Stimulated activated CD4-positive, alpha-beta T cell treated with anti-CD3 and anti-CD28 coated beads, Interleukin-2, amount 100 ng/mL, for 4 hours (primary cell): ENCODE measurements at regions not wholly inside any gene's neighbourhood (a gene's known extent, or its start where the extent isn't known, plus 50 kb on each side); places are given as distances from the start of the nearest gene placed in this dataset.
"Not testable (repeated sequence)": the region's sequence is repeated elsewhere in the genome, so short reads cannot be mapped to it uniquely, and the experiment has no call there.

Experiments
- DNase-seq: peaks from one replicate; pipeline ENCODE4 v3.0.0-alpha.2; 2020; ENCODE audit warnings: low read depth

GRCh38 chr3:137820366-137820765, 56.3 kb downstream of the SOX14 start:
- DNase-seq, result no peak

- no peak for DNase-seq
Observed at GRCh38 chr3:137835096-137835495, 71.0 kb downstream of the SOX14 start.

- DNase-seq, result no peak
Observed at GRCh38 chr3:137845194-137845593, 81.1 kb downstream of the SOX14 start.

GRCh38 chr3:137845666-137846065, 81.6 kb downstream of the SOX14 start:
- DNase-seq, result no peak

- DNase-seq, result no peak
Observed at GRCh38 chr3:137852391-137852830, 88.3 kb downstream of the SOX14 start.

- DNase-seq, result no peak
Observed at GRCh38 chr3:137854533-137855261, 90.6 kb downstream of the SOX14 start.

- DNase-seq, result no peak
Observed at GRCh38 chr3:137866001-137866400, 101.9 kb downstream of the SOX14 start.

- no peak for DNase-seq
Observed at GRCh38 chr3:137866933-137867332, 102.8 kb downstream of the SOX14 start.

GRCh38 chr3:137867611-137868010, 103.5 kb downstream of the SOX14 start:
- no peak for DNase-seq

GRCh38 chr3:137869022-137869421, 104.9 kb downstream of the SOX14 start:
- DNase-seq, result no peak

GRCh38 chr3:137872589-137872988, 108.5 kb downstream of the SOX14 start:
- not testable (repeated sequence) for DNase-seq

- DNase-seq, result not testable (repeated sequence)
Observed at GRCh38 chr3:137896842-137897241, 113.1 kb upstream of the CLDN18 start.

GRCh38 chr3:137906985-137907649, 102.8 kb upstream of the CLDN18 start:
- no peak for DNase-seq

- DNase-seq, result no peak
Observed at GRCh38 chr3:137924628-137925027, 85.3 kb upstream of the CLDN18 start.

- DNase-seq, result no peak
Observed at GRCh38 chr3:137925080-137925479, 84.9 kb upstream of the CLDN18 start.

- no peak for DNase-seq
Observed at GRCh38 chr3:137926991-137927390, 83.0 kb upstream of the CLDN18 start.

- no peak for DNase-seq
Observed at GRCh38 chr3:137930976-137931375, 79.0 kb upstream of the CLDN18 start.

GRCh38 chr3:137938876-137939275, 71.1 kb upstream of the CLDN18 start:
- no peak for DNase-seq

- DNase-seq, result no peak
Observed at GRCh38 chr3:137944593-137944992, 65.4 kb upstream of the CLDN18 start.

GRCh38 chr3:137946356-137946973, 63.5 kb upstream of the CLDN18 start:
- DNase-seq, result peak; percentile 28

GRCh38 chr3:137947117-137947516, 62.8 kb upstream of the CLDN18 start:
- DNase-seq, result no peak

GRCh38 chr3:137948400-137949072, 61.4 kb upstream of the CLDN18 start:
- DNase-seq, result no peak

- no peak for DNase-seq
Observed at GRCh38 chr3:137958636-137959035, 51.3 kb upstream of the CLDN18 start.
